ENCODE measurements at regions not wholly inside any gene's neighbourhood (a gene's known extent, or its start where the extent isn't known, plus 50 kb on each side); places are given as distances from the start of the nearest gene placed in this dataset.

- TF ChIP-seq, protein P1, sequence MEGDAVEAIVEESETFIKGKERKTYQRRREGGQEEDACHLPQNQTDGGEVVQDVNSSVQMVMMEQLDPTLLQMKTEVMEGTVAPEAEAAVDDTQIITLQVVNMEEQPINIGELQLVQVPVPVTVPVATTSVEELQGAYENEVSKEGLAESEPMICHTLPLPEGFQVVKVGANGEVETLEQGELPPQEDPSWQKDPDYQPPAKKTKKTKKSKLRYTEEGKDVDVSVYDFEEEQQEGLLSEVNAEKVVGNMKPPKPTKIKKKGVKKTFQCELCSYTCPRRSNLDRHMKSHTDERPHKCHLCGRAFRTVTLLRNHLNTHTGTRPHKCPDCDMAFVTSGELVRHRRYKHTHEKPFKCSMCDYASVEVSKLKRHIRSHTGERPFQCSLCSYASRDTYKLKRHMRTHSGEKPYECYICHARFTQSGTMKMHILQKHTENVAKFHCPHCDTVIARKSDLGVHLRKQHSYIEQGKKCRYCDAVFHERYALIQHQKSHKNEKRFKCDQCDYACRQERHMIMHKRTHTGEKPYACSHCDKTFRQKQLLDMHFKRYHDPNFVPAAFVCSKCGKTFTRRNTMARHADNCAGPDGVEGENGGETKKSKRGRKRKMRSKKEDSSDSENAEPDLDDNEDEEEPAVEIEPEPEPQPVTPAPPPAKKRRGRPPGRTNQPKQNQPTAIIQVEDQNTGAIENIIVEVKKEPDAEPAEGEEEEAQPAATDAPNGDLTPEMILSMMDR (conservative IDR thresholded peaks at IDR 0.05; ENCODE audit: low read depth, low read length) = no peak
- no peak for TF ChIP-seq EZH2 (IDR thresholded peaks at IDR 0.05; ENCODE audit: borderline replicate concordance, low read depth, low read length, poor library complexity, severe bottlenecking)
These were observed 415.3 kb upstream of the C1orf87 start for GRCh38 chr1:60488847-60489246.

All from A673 (cell line).